Neutrophil (primary cell): ENCODE measurements at regions not wholly inside any gene's neighbourhood (a gene's known extent, or its start where the extent isn't known, plus 50 kb on each side); places are given as distances from the start of the nearest gene placed in this dataset.

Experiments used
- H3K27ac ChIP-seq: fragments of 200-600 bp; sonication (generic); 2 replicates; pipeline ENCODE4 v1.5.1; 2016; ENCODE audit warnings: mild to moderate bottlenecking, moderate library complexity
- H3K27me3 ChIP-seq: fragments of 200-600 bp; sonication (generic); 2 replicates; pipeline ENCODE4 v1.6.0; 2016; ENCODE audit warnings: mild to moderate bottlenecking
- H3K36me3 ChIP-seq: fragments of 200-600 bp; sonication (generic); 2 replicates; pipeline ENCODE4 v1.5.1; 2017
- H3K4me1 ChIP-seq, 2 experiments: fragments of 200-600 bp in 1 of 2; sonication (generic) in 1 of 2; 1 replicate in 1 of 2; 2 replicates in 1 of 2; pipeline versions ENCODE4 v1.5.1 to v1.6.1; 2013 to 2016; ENCODE audit warnings: low read depth in 1 of 2, low read length in 1 of 2, mild to moderate bottlenecking in 1 of 2, moderate library complexity in 1 of 2; ENCODE audit not compliant: control insufficient read depth in 1 of 2, insufficient read depth in 1 of 2
- H3K4me3 ChIP-seq, 2 experiments: fragments of 200-600 bp in 1 of 2; sonication (generic) in 1 of 2; 1 replicate in 1 of 2; 2 replicates in 1 of 2; pipeline ENCODE4 v1.5.1; 2013 to 2016; ENCODE audit warnings: low read depth in 1 of 2, low read length in 1 of 2, mild to moderate bottlenecking in 1 of 2, moderate library complexity in 1 of 2
- H3K9me3 ChIP-seq: fragments of 200-600 bp; sonication (generic); 2 replicates; pipeline ENCODE4 v1.5.1; 2016
- CTCF ChIP-seq: fragments of 200-600 bp; sonication (generic); IDR thresholded peaks from 2 replicates; pipeline ENCODE4 v1.5.1; 2016; ENCODE audit warnings: antibody characterized with exemption

GRCh38 chr3:40645883-40646282, 121.1 kb downstream of the ZNF621 start:
- Histone ChIP-seq H3K9me3 (no peaks in the 10 kb centered on the region), H3K4me3 (no peak overlapping the region), H3K27ac (no peak overlapping the region), H3K4me1 (no peaks in the 10 kb centered on the region), H3K36me3 (no peaks in the 10 kb centered on the region), H3K27me3 (no peaks in the 10 kb centered on the region)
- no peak for TF ChIP-seq CTCF

GRCh38 chr3:40649346-40649745, 124.6 kb downstream of the ZNF621 start:
- H3K27ac ChIP-seq, result no peak overlapping the region
- TF ChIP-seq CTCF, result no peak
- no peaks in the 10 kb centered on the region for H3K9me3 ChIP-seq
- no peaks in the 10 kb centered on the region for H3K4me1 ChIP-seq
- H3K36me3 ChIP-seq, result no peaks in the 10 kb centered on the region
- no peak overlapping the region for H3K4me3 ChIP-seq
- H3K27me3 ChIP-seq, result no peaks in the 10 kb centered on the region

GRCh38 chr3:40652072-40652471, 127.3 kb downstream of the ZNF621 start:
- Histone ChIP-seq H3K4me3 (no peak overlapping the region), H3K9me3 (no peaks in the 10 kb centered on the region), H3K4me1 (no peaks in the 10 kb centered on the region), H3K27me3 (no peaks in the 10 kb centered on the region), H3K27ac (no peak overlapping the region), H3K36me3 (no peaks in the 10 kb centered on the region)
- no peak for TF ChIP-seq CTCF

- H3K36me3 ChIP-seq, result no peaks in the 10 kb centered on the region
- no peaks in the 10 kb centered on the region for H3K27me3 ChIP-seq
- H3K27ac ChIP-seq, result no peak overlapping the region
Observed at GRCh38 chr3:40653001-40653400, 128.2 kb downstream of the ZNF621 start.

GRCh38 chr3:40653878-40654277, 129.1 kb downstream of the ZNF621 start:
- H3K36me3 ChIP-seq, result no peaks in the 10 kb centered on the region
- no peak overlapping the region for H3K4me3 ChIP-seq
- TF ChIP-seq CTCF, result no peak
- H3K9me3 ChIP-seq, result no peaks in the 10 kb centered on the region
- H3K27ac ChIP-seq, result no peak overlapping the region
- no peaks in the 10 kb centered on the region for H3K27me3 ChIP-seq
- no peaks in the 10 kb centered on the region for H3K4me1 ChIP-seq

More at GRCh38 chr3:40653001-40653400, 128.2 kb downstream of the ZNF621 start:
- no peak for TF ChIP-seq CTCF
- no peak overlapping the region for H3K4me3 ChIP-seq
- H3K4me1 ChIP-seq, result no peaks in the 10 kb centered on the region
- no peaks in the 10 kb centered on the region for H3K9me3 ChIP-seq

- no peaks in the 10 kb centered on the region for H3K27me3 ChIP-seq
- no peak overlapping the region for H3K4me3 ChIP-seq
- H3K27ac ChIP-seq, result no peak overlapping the region
- no peaks in the 10 kb centered on the region for H3K4me1 ChIP-seq
- no peaks in the 10 kb centered on the region for H3K9me3 ChIP-seq
- no peaks in the 10 kb centered on the region for H3K36me3 ChIP-seq
- TF ChIP-seq CTCF, result no peak
Observed at GRCh38 chr3:40655551-40655950, 130.8 kb downstream of the ZNF621 start.
